ENCODE measurements at regions not wholly inside any gene's neighbourhood (a gene's known extent, or its start where the extent isn't known, plus 50 kb on each side); places are given as distances from the start of the nearest gene placed in this dataset.

DNA sequence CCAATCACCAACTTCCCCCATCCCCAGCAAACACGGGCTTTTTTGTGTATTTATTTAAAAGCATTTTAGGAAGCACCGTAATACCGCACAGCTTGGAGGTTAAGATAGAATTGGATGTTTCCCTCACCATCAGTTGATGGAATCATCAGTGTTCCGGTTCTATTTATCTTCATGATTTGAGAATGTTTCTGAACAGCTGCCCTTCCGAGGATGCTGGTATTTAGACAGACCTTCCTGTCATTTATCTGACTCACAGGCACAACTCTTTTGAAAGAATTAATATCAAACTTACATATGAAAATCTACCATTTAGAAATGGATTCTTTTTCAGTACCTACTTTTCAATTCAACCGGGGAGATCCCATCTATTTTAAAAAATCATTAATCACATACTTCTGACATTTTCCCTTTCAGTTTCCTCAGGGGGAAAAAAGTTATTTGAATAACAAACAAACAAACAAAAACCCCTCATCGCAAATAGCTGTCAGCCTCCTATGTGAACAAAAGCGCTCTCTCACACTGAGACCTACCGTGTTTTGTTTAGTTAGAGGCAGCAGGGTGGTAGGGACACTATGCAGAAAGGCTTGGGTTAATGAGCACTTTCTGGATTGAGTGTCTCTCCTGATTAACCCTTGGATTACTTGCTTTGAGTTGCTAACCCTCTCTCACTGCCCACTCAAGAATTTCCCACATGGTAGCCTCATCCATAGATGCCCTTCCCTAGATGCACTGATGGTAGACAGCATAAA lies 189.3 kb downstream of the TM9SF2 start:
- Histone ChIP-seq H2BK20ac (ENCODE audit: low read depth, low read length, poor library complexity, severe bottlenecking) (no peak overlapping the region), H2BK120ac (ENCODE audit: low read depth, low read length, poor library complexity, severe bottlenecking) (no peak overlapping the region), H3K4me2 (ENCODE audit: insufficient read depth, insufficient read length, low read length) (peak overlapping the region; percentile 8), H2AK5ac (ENCODE audit: insufficient read length, low read length) (no peak overlapping the region), H4K20me1 (ENCODE audit: control insufficient read depth, insufficient read depth, insufficient read length) (no peaks in the 10 kb centered on the region), H3K4me1 (ENCODE audit: insufficient read depth, low read length) (peaks cover 34% of the 10 kb centered on the region), H3T11ph (ENCODE audit: low read length) (no peak overlapping the region), H2AFZ (ENCODE audit: low read length) (no peak overlapping the region), H3K9me3 (ENCODE audit: control insufficient read depth, low read depth, low read length) (no peaks in the 10 kb centered on the region), H3K27ac (ENCODE audit: insufficient read length, low read depth, low read length) (peak overlapping the region; percentile 69), H3K4ac (ENCODE audit: low read depth, low read length) (no peak overlapping the region), H4K8ac (replicated peaks; ENCODE audit: insufficient read length, low read depth, low read length) (no peak overlapping the region), H3K9ac (ENCODE audit: extremely low read depth, insufficient read length, low read length) (no peak overlapping the region), H3K79me2 (ENCODE audit: insufficient read depth, low read length) (no peaks in the 10 kb centered on the region), H3K79me1 (ENCODE audit: insufficient read depth, low read depth, low read length, poor library complexity, severe bottlenecking) (no peaks in the 10 kb centered on the region), H2BK5ac (ENCODE audit: insufficient read length, low read length) (no peak overlapping the region), H2BK15ac (ENCODE audit: low read depth, low read length) (no peak overlapping the region), H4K91ac (ENCODE audit: insufficient read length, low read depth, low read length) (no peak overlapping the region), H3K18ac (ENCODE audit: insufficient read length, low read depth, low read length) (no peak overlapping the region), H3K23me2 (ENCODE audit: insufficient read length, low read depth, low read length, poor library complexity, severe bottlenecking) (no peaks in the 10 kb centered on the region), H3K56ac (ENCODE audit: insufficient read length, low read depth, low read length) (no peak overlapping the region), H2BK12ac (ENCODE audit: insufficient read length, low read depth, low read length) (no peak overlapping the region), H3K27me3 (ENCODE audit: insufficient read depth, low read length) (no peaks in the 10 kb centered on the region), H3K14ac (ENCODE audit: insufficient read depth, low read length) (no peak overlapping the region), H3K23ac (ENCODE audit: insufficient read length, low read depth, low read length) (no peak overlapping the region), H4K5ac (ENCODE audit: insufficient read length, low read depth, low read length) (no peak overlapping the region)
- DNase-seq: no peak
- Mint-ChIP-seq H3K4me1 (peaks cover 87% of the 10 kb centered on the region in 2 experiments), H3K4me3 (peak overlapping the region; percentile 35 to 63), H3K27ac (peak overlapping the region; percentile 83 to 99 (median 94)), H3K36me3 (ENCODE audit: insufficient read depth in 1 of 3, low read depth in 3 of 3) (peaks cover 0 to 4% (median 0%) of the 10 kb centered on the region in 3 experiments; a peak in 1 of 7 replicates), H3K9me3 (no peaks in the 10 kb centered on the region; a peak in 2 of 5 replicates), H3K27me3 (ENCODE audit: low read depth) (no peaks in the 10 kb centered on the region)
- no CpG with 5 or more reads among the region's 9 CpGs for WGBS (ENCODE audit: extremely low coverage, insufficient read length, low lambda C conversion rate)
- TF ChIP-seq, protein P1, sequence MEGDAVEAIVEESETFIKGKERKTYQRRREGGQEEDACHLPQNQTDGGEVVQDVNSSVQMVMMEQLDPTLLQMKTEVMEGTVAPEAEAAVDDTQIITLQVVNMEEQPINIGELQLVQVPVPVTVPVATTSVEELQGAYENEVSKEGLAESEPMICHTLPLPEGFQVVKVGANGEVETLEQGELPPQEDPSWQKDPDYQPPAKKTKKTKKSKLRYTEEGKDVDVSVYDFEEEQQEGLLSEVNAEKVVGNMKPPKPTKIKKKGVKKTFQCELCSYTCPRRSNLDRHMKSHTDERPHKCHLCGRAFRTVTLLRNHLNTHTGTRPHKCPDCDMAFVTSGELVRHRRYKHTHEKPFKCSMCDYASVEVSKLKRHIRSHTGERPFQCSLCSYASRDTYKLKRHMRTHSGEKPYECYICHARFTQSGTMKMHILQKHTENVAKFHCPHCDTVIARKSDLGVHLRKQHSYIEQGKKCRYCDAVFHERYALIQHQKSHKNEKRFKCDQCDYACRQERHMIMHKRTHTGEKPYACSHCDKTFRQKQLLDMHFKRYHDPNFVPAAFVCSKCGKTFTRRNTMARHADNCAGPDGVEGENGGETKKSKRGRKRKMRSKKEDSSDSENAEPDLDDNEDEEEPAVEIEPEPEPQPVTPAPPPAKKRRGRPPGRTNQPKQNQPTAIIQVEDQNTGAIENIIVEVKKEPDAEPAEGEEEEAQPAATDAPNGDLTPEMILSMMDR (conservative IDR thresholded peaks at IDR 0.05): no peak

Data from H9 (cell line).